ENCODE measurements at regions not wholly inside any gene's neighbourhood (a gene's known extent, or its start where the extent isn't known, plus 50 kb on each side); places are given as distances from the start of the nearest gene placed in this dataset.
"Not testable (repeated sequence)": the region's sequence is repeated elsewhere in the genome, so short reads cannot be mapped to it uniquely, and the experiment has no call there.

DNA sequence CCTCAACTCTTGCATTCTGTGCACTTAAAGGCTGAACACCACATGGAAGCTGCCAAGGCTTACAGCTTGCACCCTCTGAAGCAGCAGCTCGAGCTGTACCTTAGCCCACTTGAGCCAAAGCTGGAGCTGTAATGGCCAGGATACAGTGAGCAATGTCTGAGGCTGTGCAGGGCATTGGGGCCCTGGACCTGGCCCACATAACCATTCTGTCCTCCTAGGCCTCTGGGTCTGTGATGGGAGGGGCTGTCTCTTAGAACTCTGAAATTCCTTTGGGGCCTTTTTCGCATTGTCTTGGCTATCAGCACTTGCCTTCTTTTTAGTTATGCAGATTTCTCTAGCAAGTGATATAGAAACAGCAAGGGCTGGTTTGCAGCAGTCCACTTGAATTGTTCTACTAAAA, 303.8 kb upstream of the CLEC14A start:
- Histone ChIP-seq H3K4me3 (no peak overlapping the region), H3K9me3 (no peaks in the 10 kb centered on the region), H3K4me1 (no peaks in the 10 kb centered on the region), H3K27ac (no peak overlapping the region), H3K27me3 (no peaks in the 10 kb centered on the region), H3K36me3 (replicated peaks in 1 of 2; ENCODE audit: insufficient read depth in 1 of 2, low read depth in 2 of 2) (no peaks in the 10 kb centered on the region)
- TF ChIP-seq, protein P1, sequence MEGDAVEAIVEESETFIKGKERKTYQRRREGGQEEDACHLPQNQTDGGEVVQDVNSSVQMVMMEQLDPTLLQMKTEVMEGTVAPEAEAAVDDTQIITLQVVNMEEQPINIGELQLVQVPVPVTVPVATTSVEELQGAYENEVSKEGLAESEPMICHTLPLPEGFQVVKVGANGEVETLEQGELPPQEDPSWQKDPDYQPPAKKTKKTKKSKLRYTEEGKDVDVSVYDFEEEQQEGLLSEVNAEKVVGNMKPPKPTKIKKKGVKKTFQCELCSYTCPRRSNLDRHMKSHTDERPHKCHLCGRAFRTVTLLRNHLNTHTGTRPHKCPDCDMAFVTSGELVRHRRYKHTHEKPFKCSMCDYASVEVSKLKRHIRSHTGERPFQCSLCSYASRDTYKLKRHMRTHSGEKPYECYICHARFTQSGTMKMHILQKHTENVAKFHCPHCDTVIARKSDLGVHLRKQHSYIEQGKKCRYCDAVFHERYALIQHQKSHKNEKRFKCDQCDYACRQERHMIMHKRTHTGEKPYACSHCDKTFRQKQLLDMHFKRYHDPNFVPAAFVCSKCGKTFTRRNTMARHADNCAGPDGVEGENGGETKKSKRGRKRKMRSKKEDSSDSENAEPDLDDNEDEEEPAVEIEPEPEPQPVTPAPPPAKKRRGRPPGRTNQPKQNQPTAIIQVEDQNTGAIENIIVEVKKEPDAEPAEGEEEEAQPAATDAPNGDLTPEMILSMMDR (IDR thresholded peaks at IDR 0.05): no peak
- TF ChIP-seq POLR2A (IDR thresholded peaks at IDR 0.05): no peak
- ATAC-seq: no peak
- intact Hi-C loops (cut with DNase I): no loop called here
- no peak for DNase-seq
- WGBS, 2 donors: 56 to 67% methylated on average over 2 of the region's 2 CpGs

DNA sequence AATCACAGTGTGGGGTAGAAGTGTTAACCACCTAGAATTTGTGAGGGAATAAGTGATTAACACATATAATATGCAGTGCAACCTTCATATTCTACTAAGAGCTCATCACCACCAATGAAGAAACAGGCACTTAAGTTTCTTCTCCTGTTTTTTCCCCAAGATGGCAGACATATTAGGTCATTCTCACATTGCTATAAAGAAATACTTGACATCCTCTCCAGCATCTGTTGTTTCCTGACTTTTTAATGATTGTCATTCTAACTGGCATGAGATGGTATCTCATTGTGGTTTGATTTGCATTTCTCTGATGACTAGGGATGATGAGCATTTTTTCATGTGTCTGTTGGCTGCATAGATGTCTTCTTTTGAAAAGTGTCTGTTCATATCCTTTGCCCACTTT, 301.5 kb upstream of the CLEC14A start:
- H3K4me3 ChIP-seq; H3K4me1 ChIP-seq; H3K27me3 ChIP-seq; ATAC-seq; H3K27ac ChIP-seq; DNase-seq; intact Hi-C loops (cut with DNase I); H3K9me3 ChIP-seq; H3K36me3 ChIP-seq (replicated peaks in 1 of 2; ENCODE audit: insufficient read depth in 1 of 2, low read depth in 2 of 2): not testable (repeated sequence)

DNA sequence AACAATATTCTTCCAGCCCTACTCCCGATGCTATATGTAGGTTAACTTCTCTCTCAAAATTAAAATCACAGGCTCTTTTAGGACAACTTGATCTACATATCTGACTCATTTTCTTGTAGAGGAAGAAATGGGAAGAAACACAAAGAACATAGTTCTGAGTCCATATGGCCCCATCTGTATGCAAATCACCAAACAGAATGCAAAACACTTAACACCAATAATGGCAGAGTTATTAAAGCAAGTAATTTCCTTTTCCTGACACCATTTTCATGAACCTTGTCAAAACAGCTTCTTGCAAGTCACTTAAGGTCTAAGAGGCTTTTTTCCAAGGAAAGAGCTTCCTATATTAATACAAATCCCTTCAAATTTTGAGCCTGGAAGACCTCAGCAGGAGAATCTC, 300.4 kb upstream of the CLEC14A start:
- Histone ChIP-seq H3K27ac (no peak overlapping the region), H3K4me3 (no peak overlapping the region), H3K9me3 (no peaks in the 10 kb centered on the region), H3K36me3 (replicated peaks in 1 of 2; ENCODE audit: insufficient read depth in 1 of 2, low read depth in 2 of 2) (no peaks in the 10 kb centered on the region), H3K4me1 (no peaks in the 10 kb centered on the region), H3K27me3 (no peaks in the 10 kb centered on the region)
- no peak for TF ChIP-seq POLR2A (IDR thresholded peaks at IDR 0.05)
- TF ChIP-seq, protein P1 (IDR thresholded peaks at IDR 0.05): no peak
- ATAC-seq: no peak
- intact Hi-C loops (cut with DNase I): no loop called here
- 35 to 50% methylated on average over 1 of the region's 1 CpG for whole genome bisulfite sequencing, 2 donors
- no peak for DNase-seq

GRCh38 chr14:38554026-38554425, 298.1 kb upstream of the CLEC14A start:
- TF ChIP-seq, protein P1 (IDR thresholded peaks at IDR 0.05): no peak
- no peak for TF ChIP-seq POLR2A (IDR thresholded peaks at IDR 0.05)
- DNase-seq (no peak), ATAC-seq (no peak)
- WGBS, 2 donors: 52 to 64% methylated on average over 4 of the region's 4 CpGs
- no peaks in the 10 kb centered on the region for H3K36me3 ChIP-seq (replicated peaks in 1 of 2; ENCODE audit: insufficient read depth in 1 of 2, low read depth in 2 of 2)
- no peaks in the 10 kb centered on the region for H3K4me1 ChIP-seq
- H3K9me3 ChIP-seq: no peaks in the 10 kb centered on the region
- intact Hi-C loops (cut with DNase I): no loop called here
- no peak overlapping the region for H3K4me3 ChIP-seq
- H3K27ac ChIP-seq: no peak overlapping the region
- no peaks in the 10 kb centered on the region for H3K27me3 ChIP-seq

DNA sequence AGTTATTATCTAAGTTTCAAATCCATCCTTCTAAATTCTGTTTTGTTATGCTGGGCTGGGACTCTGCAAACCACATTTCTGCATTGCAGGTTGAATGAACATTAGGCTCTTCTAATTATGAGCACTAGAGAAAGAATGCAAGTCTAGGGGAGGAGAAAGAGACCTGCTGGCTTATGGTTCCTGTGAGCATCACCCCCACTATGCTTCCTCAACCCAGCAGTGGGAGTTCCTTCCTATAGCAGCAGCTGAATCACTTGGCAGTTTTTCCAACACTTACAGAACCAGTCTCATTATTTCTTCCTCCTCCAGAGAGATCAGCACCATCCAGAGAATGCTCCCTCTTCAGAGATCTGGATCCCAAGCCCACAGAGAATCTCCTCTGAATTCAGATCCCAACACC, 297.7 kb upstream of the CLEC14A start:
- intact Hi-C loops (cut with DNase I): no loop called here
- Histone ChIP-seq H3K4me1 (no peaks in the 10 kb centered on the region), H3K27me3 (no peaks in the 10 kb centered on the region), H3K27ac (no peak overlapping the region), H3K9me3 (no peaks in the 10 kb centered on the region), H3K36me3 (replicated peaks in 1 of 2; ENCODE audit: insufficient read depth in 1 of 2, low read depth in 2 of 2) (no peaks in the 10 kb centered on the region), H3K4me3 (no peak overlapping the region)
- ATAC-seq (no peak), DNase-seq (no peak)
- TF ChIP-seq POLR2A (IDR thresholded peaks at IDR 0.05): no peak
- TF ChIP-seq, protein P1 (IDR thresholded peaks at IDR 0.05): no peak

Measured in body of pancreas (tissue), 4 donors.